GM12865 (cell line): ENCODE measurements at regions not wholly inside any gene's neighbourhood (a gene's known extent, or its start where the extent isn't known, plus 50 kb on each side); places are given as distances from the start of the nearest gene placed in this dataset.
"Not testable (repeated sequence)": the region's sequence is repeated elsewhere in the genome, so short reads cannot be mapped to it uniquely, and the experiment has no call there.

Source experiments
- DNase-seq: peaks from one replicate; pipeline ENCODE4 v3.0.0; 2010; ENCODE audit warnings: low read depth
- H3K4me3 ChIP-seq: 2 replicates; pipeline ENCODE4 v1.5.1; 2011; ENCODE audit warnings: mild to moderate bottlenecking, low read depth, low read length, control low read depth
- TF ChIP-seq, protein P1 (sequence below): IDR thresholded peaks from 2 replicates; pipeline ENCODE4 v1.5.1; 2011; ENCODE audit warnings: low read length, control low read depth, low read depth, inconsistent platforms; ENCODE audit not compliant: insufficient read depth; ENCODE audit errors: missing control alignments

DNA sequence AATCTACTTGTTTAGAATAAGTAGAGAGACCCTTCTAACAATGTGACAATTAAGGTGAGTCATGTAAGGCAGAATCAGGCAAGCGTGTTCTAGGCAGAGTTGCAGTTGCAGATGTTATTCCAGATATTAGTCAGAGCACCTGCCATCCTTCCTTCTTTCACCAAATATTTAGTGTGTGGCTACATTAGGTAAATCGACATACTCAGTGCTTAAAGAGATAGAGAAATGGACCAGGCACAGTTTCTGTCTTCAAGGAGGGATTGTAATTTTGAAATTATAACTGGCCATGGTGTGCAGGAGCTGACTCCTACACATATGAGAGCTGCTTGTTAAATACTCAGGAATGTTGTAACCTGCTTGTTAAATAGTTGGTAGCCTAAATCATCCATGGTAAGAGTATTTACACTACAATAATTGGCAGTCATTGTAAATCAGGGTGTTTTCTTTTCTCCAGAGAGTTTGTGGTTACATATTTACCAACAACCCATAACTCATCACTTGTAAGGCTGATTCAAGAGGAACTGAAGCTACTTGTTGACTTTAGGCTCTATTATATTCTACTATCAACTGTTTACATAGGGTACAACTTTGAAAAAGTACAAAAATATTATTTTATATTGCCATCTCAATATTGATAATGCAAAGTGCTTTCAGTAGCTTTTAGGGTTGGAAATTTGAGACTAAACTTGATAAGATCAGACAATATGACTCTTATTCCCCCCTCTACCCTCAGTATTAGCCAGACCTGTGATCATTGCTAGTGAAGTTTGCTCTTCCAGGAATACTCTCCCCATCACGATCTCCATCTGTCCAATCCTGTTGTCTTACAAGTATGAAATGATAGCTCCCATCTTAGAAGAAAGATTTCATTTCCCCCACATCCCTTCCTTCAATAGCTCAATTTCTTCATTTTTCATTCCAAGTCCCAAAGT, 607.1 kb downstream of the COL12A1 start:
- peak; percentile 88 for DNase-seq
- no peak overlapping the region for H3K4me3 ChIP-seq
- TF ChIP-seq, protein P1, sequence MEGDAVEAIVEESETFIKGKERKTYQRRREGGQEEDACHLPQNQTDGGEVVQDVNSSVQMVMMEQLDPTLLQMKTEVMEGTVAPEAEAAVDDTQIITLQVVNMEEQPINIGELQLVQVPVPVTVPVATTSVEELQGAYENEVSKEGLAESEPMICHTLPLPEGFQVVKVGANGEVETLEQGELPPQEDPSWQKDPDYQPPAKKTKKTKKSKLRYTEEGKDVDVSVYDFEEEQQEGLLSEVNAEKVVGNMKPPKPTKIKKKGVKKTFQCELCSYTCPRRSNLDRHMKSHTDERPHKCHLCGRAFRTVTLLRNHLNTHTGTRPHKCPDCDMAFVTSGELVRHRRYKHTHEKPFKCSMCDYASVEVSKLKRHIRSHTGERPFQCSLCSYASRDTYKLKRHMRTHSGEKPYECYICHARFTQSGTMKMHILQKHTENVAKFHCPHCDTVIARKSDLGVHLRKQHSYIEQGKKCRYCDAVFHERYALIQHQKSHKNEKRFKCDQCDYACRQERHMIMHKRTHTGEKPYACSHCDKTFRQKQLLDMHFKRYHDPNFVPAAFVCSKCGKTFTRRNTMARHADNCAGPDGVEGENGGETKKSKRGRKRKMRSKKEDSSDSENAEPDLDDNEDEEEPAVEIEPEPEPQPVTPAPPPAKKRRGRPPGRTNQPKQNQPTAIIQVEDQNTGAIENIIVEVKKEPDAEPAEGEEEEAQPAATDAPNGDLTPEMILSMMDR = no peak

DNA sequence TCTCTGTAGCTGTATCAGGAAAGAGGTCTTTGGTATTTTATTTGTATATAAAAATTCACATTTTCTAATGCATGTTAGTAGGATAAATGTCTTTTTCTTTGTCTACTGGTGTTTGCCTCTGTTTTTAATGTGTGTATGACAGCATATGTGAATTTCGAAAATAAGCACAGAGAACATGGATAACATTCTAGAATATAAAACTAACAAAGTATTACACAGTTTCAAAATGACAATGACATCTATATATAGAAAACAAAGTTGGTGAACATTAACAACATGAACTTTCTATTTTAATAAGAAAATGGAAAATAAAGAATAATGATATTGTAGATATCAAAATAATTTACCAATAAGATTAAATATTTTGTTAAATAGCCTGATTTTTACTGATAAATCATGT, 608.0 kb downstream of the COL12A1 start:
- DNase-seq = no peak
- H3K4me3 ChIP-seq = no peak overlapping the region
- TF ChIP-seq, protein P1 = no peak

DNA sequence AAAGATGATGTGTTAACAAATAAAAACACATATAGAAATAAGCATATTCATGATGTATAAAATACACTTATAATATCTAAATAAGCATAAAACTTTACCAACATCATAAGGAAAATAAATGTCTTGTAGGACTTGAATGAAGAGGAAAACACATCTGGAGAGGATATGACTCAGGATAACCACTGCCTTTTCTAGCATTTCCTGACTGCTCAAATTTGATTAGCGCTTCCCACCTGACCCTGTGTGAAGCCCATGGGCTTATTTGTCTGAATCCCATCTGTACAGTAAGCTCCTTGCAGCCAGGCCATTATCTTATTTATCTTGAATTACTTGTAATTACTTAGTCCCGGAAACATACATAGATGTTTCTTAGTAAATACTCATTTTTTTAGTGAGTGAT, 608.6 kb downstream of the COL12A1 start:
- H3K4me3 ChIP-seq = no peak overlapping the region
- peak; percentile 18 for DNase-seq
- TF ChIP-seq, protein P1 = no peak

DNA sequence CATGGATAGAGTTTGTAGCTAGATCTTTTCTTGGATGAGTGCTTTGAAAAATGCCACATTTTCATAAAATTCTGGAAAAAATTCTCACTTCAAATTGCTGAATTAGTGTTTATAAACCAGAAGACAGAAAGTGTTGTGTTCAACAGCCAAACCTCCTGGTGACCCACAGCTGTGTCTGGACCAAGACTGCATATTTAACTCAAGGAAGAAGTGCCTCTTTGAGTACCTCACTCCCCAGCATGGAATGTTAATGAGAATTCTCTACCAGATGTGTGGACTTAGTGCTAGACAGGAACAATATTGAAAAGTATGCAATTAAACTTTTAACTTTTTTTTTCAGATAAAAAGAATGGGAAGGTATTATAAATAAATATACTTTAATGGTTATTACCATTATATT, 609.3 kb downstream of the COL12A1 start:
- H3K4me3 ChIP-seq = no peak overlapping the region
- TF ChIP-seq, protein P1 = no peak
- DNase-seq = no peak

DNA sequence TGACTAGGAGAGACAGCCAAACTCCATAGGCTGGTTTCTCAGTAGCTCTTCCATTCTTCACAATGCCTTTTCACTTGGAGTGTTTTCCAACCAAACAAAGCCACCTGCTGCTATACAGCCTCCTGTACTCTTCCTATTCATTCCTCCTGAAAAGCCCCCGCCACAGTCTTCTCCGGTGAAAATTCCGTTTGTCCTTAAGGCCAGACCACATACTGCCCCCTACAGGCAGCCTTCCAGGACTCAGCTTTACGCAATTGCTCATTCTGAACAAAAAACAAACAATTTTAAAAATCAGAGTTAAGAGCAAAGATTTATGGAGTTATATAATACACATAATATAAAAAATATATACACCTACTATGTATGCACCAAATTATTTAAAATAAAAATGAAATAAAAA, 611.5 kb downstream of the COL12A1 start:
- not testable (repeated sequence) for DNase-seq, H3K4me3 ChIP-seq

DNA sequence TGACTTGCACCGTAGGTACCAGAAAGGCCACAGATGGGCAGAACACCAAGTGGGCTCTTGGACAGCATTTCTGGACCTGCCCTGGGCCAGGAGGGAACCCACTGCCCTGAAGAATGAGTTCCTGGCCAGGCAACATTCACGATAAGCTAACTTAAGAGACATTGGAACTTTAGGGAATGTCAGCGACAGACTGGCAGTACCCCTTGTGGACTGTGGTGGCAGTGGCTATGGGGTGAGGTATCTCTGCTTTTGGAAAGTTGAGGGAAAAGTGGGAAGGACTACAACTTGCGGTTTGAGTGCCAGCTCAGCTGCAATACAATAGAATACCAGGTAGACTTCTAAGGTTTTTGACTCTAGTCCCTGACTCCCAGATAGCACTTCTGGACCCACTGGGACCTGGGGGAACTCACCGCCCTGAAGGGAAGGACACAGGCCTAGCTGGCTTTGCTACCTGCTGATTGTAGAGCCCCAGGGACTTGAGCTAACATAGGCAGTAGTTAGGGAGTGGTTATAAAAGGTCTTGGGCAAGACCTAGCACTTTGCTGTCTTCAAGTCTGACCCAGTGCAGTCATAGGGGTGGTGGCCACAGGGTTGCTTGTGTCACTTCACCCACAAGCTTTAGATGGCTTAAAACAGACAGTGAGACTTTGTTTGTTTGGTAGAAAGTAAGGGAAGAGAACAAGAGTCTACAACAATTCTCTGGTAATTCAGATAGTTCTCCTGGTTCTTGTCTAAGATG, 617.6 kb downstream of the COL12A1 start:
- TF ChIP-seq, protein P1 = no peak
- H3K4me3 ChIP-seq = no peak overlapping the region
- no peak for DNase-seq

DNA sequence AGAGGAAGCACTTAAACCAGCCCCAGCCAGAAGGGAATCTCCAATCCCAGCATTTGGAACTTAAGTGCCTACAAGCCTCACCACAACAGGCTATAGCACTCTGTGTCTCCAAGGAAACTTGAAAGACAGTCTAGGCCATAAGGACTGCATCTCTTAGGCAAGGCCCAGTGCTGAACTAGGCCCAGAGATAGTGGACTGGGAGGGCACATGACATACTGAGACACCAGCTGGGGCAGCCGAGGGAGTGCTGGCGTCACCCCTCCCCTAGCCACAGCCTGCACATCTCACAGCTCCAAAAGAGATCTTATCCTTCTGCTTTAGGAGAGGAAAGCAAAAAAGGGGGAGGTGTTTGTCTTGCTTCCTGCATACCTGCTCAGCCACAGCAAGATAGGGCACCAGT, 618.5 kb downstream of the COL12A1 start:
- DNase-seq = no peak
- H3K4me3 ChIP-seq = no peak overlapping the region
- TF ChIP-seq, protein P1 = no peak
